GM19023 (cell line): ENCODE measurements at regions not wholly inside any gene's neighbourhood (a gene's known extent, or its start where the extent isn't known, plus 50 kb on each side); places are given as distances from the start of the nearest gene placed in this dataset.

Experiments
- ATAC-seq: cut with Tn5 transposase; IDR thresholded peaks from one replicate; pipeline ENCODE4 v1.9.1; 2021; ENCODE audit warnings: mild to moderate bottlenecking, moderate library complexity; ENCODE audit not compliant: unreplicated experiment

DNA sequence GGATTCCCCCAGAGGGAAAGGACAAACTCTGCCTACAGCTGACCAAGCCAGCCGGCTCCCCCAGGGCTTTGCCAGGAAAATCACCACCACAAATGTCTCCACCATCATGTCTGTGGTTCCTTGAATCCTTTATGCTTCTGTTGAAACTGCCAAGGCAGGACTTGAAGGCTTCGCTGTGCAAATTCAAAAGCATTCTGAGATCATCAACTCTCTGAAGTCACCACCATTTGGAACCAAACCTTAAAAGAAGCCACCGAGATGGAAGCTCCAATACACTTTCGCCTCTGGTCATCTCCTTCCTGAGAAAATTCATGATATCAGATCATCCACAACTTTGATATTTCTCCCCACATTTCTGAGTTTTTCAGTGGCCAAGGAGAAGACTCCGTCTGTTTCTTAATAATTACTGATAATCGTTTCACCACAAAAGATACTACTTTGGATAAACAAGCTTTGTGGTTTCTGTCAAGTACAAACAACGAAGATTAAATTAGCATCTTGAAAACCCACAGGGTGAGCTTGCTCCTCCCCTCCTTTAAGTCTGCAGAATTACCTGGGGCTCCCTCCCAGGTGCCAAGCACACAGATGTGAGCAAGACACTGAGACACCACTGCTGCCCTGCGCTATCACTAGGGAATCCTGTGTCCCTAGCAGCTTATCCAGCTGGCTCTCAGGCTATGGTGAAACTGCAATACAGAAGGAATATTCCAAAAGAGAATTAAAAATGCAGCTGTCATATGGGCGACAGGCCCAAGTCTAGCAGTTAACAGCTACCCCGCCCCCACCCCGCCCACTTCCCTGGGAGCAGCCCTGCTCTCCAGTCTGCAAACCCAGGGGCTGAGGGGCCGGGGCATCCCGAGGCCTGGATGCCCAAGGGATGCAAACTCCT is 125.0 kb upstream of the TBL1X start:
- no peak for ATAC-seq

DNA sequence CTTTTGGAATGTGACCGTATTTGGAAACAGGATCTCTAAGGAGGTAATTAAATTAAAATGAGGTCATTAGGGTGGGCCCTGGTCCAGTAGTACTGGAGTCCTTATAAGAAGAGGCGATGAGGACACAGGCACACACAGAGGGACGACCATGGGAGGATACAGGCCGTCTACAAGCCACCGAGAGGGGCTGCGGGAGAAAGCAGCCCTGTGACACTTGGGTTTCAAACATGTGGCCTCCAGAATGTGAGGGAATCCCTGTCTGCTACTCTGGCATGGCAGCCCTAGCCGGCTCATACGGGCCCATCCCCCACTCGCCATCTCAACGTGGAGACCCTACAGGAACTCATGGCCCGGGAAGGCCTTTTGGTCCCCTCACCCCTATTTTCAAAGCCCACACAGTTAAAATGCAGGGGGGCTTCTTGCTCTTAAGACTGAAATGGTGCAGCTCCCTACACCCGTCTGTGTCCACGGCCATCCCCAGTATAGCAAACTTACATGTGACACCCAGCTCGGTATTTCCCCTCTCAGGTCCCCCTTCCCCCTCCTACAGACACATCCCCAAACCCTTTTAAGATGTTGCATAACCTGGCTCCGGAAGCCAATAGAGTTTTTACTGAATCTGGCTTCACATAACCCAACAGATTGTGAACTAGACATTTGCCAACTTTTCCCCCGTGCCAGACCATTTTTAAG is 124.1 kb upstream of the TBL1X start:
- peak; percentile 43 for ATAC-seq

DNA sequence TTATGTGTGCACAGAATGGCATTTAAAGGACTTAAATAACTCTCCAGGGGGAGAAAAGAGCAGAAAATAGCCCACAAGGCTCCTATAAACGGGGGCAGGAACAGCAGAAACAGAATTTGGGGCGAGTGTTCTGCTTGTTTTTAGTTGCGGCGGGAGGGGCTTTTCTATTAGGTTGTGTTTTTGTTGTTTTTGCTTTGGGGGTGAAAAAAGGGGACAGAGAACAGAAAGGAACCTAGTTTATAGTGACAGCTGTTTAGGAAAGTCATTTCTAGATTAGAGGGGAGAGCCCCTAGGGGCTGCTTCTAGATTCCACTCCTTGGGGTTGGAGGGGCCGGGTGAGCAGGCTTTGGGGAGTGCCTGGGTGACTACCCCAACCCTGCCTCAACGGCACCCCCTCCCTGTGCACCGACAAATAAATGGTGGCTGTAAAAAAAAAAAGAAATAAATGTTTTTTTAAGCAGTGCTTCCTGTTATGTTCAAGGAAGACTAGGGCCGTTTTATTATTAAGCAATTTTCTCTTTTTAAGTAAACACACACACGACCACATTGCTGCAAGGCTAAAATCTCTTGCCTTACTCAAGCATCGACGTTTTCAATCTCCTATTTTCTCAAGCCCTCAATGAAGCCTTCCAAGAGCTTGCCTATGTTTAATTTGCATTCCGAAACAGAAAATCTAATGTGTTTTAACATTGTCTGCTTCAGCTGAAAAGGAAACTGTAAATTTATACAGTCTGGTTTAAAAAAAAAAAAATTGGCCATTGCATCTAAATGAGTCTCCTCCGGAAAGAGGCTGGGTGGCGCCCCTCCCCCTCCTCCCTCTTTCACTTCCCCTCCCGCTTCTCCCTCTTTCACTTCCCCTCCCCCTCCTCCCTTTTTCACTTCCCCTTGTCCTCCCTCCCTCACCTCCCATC is 123.3 kb upstream of the TBL1X start:
- ATAC-seq, result peak; percentile 81

DNA sequence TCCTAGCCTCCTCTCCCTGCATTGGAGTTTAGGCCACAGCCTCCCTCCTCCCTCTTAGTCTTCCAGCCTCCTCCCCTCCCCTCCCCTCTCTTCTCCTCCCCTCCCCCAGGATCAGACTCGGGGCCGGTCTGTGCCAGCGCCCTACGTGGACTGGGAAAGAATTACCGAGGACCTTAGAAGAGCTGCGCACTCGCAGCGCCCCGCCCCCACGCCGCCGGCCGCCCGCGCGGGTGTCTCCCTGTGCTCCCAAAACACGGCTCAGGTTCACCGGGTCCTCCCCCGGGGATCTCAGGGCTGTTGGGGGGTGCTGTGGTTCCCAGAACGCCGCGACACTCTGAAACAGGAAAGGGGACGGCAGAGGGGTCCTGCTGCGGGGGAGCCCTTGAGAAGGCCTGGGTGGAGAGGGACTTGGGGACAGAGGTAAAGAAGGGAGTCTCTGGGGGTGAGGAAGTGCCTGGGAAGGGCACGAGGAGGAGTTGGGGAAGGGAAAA is 122.3 kb upstream of the TBL1X start:
- ATAC-seq, result no peak

DNA sequence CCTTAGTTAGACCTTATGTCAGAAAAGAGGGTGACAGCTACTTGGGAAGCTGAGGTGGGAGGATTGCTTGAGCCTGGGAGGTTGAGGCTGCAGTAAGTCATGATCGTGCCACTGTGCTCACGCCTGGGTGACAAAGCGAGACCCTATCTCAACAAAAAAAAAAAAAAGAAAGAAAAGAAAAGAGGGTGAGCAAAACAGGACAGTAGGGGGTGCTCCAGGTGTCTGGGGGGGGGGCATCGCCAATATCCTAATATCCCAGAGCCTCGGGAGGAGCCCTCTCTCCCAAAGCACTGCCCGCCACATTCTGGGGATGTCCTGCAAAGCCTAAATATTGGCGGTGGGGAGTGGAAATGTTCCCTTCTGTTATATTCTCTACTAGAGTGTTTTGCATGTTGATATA is 120.9 kb upstream of the TBL1X start:
- ATAC-seq, result no peak

DNA sequence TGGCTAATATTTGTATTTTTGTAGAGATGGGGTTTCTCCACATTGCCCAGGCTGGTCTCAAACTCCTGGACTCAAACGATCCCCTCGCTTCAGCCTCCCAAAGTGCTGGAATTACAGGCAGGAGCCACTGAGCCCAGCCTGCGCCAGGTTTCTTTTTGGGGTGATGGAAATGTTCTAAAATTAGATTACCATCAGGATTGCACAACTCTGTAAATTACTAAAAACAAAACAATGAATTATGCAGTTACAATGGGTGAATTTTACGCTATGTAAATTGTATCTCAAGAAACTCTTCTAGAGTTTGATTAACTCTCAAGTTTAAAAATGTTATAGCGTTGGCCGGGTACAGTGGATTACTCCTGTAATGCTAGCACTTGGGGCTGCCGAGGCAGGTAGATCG is 118.9 kb upstream of the TBL1X start:
- no peak for ATAC-seq

DNA sequence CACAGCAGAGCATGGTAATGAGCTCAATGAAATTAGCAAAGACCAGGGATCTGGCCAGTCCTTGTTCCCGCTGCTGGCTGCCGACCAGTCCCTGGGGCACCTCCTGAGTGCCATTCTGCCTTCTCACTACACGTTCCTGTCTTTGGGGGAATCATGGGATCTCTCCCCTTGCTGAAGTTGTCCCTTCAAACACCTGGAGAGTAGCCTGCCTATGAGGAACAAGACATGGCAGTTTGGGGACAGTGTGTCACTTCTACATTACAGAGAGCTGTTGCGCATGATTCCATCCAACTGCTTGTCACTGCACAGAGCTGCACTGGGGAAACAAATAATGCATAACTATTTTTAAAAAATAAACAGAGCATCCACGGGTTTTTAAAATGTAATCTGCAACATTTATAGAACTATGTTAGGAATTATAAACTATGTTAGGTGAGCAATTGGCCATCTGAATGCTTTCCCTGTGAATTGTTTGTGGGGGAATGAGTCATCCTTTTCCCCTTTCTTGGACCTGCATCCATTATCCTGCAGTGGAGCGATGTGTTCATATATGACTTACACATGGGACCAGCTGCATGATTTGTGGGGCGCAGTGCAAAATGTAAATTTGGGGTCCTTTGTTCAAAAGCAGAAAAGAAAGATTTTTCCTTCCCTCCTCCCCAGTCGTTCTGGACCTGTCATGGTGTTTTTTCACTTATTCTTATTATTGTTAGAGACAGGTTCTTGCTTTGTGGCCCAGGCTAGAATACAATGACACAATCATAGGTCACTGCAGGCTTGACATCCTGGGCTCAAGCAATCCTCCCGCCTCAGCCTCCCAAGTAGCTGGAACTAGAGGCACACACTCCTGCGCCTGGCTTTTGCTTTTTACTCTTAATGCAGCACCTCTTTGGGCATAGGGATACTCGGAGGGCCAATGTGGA is 115.0 kb upstream of the TBL1X start:
- ATAC-seq, result no peak

DNA sequence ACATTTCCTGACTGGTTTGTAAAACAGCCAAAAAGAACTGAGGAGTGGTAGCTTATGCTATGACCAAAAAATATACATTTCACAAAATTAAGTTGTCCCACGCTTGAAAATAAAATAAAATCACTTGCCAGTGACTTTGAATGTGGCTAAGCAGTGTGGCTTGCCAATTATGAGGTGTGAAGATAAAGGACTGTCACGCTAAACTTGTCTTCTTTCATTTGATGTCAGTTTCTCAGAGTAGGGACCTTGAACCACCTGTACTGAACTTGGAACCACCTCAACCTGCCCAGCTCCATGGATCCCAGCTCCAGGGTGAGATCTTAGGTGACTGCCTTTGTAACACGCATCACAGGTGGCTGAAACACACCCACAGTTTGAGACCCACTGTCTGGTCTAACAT is 113.7 kb upstream of the TBL1X start:
- no peak for ATAC-seq

DNA sequence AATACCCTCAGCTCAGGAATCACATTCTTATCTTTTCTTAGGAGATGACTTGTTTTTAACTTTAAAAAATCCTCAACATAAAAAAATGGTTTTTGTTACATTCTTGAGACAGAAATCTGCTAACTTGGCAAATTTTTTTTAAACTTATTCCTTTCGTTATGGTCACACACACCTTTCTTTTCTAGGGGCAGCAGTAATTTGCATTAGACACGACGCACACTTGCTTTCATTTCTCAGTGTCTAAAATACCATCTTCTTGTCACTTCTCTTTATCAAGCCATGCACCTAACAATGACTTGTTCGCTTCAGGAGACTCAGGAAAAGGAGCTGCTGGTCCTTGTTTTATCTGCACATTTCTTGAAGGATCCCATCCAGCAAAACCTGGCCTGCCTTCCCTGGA is 112.6 kb upstream of the TBL1X start:
- peak; percentile 57 for ATAC-seq

DNA sequence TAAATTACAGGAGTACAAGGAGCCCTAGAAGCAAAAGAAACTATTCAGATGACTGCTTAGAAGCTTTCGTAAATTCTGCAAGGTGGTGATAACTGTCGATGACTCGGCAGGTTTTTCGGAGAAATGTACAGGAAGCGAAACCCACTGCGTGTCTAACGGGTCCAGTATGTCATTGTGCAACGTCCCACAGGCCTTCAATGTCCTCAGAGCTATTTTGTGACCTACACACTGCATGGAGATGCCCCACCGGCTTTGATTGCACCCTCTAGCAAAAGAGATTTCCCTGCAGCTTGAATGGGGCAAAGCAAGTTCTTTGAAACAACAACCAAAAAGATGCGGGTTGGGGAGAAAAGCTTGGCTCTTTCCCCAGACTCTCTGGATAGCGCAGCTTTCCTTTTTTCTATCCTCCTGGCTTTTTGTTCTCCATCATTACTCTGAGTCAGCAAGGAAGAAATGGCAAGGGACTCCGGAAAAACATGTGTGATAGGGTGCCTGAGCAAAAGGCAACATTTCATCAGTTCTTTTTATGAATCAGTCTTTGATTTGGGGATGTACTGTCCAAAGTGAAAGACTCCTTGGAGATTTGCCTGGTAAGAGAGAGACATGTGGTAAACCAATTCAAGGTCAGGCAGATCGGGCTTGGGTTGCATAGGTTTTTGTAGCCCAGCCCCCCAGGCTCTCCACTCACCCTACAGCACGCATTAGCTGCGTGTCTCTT is 112.0 kb upstream of the TBL1X start:
- peak; percentile 77 for ATAC-seq

DNA sequence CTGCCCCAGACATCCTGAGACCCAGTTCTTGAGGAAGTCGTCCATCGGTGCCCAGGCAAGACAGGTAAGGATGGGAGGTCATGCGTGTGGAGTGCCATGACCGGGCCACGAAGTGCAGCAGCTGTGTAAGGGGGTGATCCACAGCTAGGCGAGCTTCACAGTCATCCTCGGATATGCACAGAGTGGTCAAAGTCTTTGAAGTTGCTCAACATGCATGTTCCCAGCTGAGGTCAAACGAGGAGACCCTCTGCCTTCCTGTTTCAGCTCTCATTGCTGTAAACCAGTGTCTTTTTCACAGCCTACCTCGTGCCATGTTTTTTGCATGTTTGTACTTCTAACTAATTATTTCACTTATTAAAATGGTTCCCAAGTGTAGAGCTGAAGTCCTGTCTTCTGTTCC is 109.9 kb upstream of the TBL1X start:
- no peak for ATAC-seq

DNA sequence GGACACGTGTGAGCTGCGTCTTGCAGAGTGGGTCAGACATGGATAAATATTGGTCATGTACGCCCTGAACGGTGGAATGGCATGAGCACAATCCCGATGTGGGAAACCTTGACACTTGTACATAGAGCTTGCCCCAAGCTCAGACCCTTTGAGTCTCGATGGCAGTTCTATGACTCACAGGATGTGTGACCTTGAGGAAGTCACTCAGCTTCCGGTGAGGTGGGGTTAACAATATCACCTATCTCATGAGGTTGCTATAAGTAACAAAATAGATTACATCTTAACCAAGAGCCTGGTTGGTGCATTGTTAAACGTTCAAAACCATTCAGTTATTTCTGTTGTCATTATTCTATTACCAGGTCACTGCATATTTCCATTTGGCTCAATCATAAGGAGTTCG is 109.1 kb upstream of the TBL1X start:
- ATAC-seq, result no peak

DNA sequence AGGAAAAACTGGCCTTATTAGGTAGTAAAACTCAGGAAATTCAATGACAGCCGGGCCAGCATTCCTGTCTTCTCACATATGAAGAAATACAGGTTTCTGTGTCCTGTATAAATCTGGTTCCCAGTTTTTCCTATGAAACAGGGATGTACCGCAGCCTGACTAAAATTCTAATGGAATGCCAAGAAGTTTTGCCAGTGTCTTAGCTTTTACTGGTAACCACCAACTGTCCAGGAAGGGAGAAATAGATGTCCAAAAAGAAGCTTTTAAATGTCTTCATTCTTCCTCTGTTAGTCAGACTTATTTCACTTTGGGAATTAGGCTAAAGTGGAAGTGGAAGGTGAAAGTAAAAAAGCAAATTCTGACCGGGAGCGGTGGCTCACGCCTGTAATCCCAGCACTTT is 108.0 kb upstream of the TBL1X start:
- ATAC-seq, result no peak

DNA sequence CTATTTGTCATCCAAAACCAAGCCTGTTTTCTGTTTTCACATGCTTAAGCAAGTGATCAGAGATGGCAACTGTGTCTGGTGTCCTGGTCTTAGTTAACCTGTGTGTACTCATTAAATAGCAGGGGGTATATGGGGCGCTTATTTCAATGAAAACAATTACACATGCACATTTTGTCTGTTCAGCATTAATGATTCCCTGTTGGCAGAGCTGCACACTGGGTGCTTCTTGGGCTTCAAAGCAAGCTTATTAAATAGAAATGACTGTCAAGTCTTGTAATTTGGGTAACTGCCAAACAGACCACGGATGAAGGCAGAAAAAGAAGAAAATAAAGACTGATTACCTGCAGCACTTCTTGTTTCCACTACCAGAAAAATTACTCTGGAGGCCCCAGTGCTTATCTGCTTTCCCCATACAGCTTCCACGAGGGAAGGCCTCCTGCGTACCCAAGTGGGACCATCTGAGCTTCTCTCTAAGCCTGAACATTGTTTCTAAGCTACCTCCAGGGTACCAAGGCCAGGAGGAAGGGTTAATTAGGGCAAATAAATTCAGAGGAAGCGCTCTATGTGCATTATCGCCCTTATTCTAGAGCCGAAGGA is 107.2 kb upstream of the TBL1X start:
- ATAC-seq, result no peak

DNA sequence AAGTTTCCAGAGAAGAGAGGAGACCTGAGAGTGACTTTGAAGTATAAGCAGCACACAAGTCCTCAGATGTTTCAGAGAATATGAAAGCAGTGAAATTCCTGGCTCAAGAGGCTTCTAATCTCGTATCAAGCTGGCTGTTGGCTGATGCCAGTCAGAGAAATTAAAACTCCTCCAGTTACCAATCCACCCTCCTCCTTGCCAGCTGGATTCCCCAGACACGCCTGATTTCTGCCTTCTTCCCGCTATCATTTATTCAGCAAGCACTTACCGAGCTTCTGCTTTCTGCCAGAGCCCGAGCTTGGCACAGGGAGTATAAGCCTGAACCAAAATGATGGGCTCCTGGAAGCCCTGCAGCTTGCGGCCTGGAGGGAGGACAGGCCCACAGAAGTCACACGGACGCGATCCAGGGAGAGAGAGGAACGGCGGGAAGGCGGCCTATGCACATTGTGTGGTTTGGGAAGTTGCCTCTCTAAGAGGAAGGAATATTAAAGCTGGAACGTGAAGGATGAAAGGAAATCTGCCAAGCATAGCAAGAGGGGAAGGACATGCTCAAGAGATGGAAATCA is 102.4 kb upstream of the TBL1X start:
- ATAC-seq, result no peak

DNA sequence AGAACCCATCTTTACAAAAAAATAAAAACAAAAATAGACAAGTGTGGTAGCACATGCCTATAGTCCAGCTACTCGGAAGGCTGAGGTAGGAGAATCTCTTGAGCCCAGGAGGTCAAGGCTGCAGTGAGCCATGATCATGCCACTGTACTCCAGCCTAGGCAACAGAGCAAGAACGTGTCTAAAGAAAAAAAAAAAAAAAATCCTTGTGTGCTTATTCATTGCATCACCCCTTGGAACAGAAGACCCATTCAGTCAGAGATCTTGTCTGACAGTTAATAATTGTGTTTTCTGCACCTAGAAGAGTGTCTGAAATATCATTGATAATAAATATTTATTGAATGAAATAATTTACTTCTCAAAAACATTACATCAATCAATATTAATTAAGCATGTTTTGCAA is 97.4 kb upstream of the TBL1X start:
- ATAC-seq, result no peak

DNA sequence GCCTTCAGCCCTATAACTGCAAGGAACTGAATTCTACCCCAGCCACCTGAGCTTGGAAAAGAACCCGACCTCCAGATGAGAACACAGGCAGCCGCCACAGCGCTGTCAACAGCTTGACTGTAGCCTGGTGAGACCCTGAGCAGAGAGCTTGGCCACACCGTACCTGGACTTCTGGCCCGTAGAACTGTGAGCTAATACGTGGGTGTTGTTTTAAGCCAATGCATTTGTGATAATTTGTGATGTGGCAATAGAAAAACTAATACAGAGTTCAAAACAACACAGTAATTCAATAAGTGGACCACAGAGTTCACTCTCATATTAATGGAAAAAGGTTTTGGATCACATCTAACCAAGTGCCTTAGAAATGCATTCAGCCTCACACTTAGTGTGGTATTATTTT is 96.6 kb upstream of the TBL1X start:
- no peak for ATAC-seq

DNA sequence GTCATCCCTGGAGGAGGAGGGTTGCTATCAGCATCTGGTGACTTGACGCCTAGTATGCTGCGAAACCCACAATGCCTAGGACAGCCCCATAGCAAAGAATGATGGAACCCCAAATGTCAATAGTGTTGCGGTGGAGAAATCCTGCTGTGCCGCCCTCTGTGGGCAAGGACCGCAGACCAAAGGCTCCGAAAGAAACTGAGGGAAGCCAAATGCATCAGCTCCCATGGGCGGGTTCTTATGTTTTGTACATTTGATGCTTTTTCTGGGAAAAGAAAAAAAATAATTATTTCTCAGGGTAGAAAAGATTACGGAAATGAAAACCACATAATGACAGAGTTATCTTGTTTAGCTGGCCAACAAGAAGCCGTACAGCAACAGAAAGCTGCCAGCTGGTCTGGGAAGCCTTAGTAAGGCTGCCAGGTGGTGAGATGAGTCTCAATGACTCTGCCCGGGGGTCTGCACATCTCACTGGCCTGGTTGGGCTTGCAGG is 95.0 kb upstream of the TBL1X start:
- no peak for ATAC-seq

DNA sequence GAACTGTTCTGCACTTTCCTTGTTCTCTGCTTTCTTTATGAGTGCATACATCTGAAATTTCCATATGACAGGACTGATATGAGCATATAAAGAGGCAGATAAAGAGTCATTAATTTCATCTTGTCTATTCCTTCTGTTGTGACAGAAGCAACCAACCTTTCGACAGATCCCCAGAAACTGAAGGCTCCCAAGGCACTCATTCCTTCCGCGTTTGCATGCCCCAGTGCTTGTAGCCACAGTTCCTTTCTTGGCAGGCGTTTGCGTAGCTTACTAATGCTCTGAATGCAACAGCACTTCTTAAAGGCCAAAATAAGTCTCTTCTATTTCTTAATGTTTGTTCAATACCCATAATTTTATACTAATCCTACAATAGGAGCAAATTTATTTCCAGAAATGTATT is 94.0 kb upstream of the TBL1X start:
- ATAC-seq, result no peak
